Upper lobe of left lung (tissue), 4 donors: ENCODE measurements at regions not wholly inside any gene's neighbourhood (a gene's known extent, or its start where the extent isn't known, plus 50 kb on each side); places are given as distances from the start of the nearest gene placed in this dataset.

Experiments
- EP300 ChIP-seq, 4 donors: sonication (generic); formaldehyde crosslinking; IDR thresholded peaks; one replicate each; pipeline ENCODE4 v1.5.1; 2017; ENCODE audit warnings: antibody characterized with exemption in 4 of 4, control low read depth in 2 of 4
- POLR2A ChIP-seq, 4 donors: fragments of 450-650 bp; IDR thresholded peaks; one replicate each; pipeline ENCODE4 v1.5.1; 2016 to 2017; ENCODE audit warnings: antibody characterized with exemption in 4 of 4, mild to moderate bottlenecking in 2 of 4
- POLR2AphosphoS5 ChIP-seq, 2 donors: sonication (generic); formaldehyde crosslinking; IDR thresholded peaks; one replicate each; pipeline ENCODE4 v1.5.1; 2017; ENCODE audit warnings: antibody characterized with exemption in 2 of 2
- TF ChIP-seq, protein P1 (sequence below), 6 experiments: fragments of 450-650 bp in 4 of 6; fragments of 200-600 bp in 2 of 6; sonication (generic) in 2 of 6; IDR thresholded peaks; one replicate each; pipeline ENCODE4 v1.5.1; 2016 to 2019; ENCODE audit warnings: antibody characterized with exemption in 6 of 6

- TF ChIP-seq POLR2AphosphoS5 (IDR thresholded peaks at IDR 0.05) = no peak
- TF ChIP-seq, protein P1, sequence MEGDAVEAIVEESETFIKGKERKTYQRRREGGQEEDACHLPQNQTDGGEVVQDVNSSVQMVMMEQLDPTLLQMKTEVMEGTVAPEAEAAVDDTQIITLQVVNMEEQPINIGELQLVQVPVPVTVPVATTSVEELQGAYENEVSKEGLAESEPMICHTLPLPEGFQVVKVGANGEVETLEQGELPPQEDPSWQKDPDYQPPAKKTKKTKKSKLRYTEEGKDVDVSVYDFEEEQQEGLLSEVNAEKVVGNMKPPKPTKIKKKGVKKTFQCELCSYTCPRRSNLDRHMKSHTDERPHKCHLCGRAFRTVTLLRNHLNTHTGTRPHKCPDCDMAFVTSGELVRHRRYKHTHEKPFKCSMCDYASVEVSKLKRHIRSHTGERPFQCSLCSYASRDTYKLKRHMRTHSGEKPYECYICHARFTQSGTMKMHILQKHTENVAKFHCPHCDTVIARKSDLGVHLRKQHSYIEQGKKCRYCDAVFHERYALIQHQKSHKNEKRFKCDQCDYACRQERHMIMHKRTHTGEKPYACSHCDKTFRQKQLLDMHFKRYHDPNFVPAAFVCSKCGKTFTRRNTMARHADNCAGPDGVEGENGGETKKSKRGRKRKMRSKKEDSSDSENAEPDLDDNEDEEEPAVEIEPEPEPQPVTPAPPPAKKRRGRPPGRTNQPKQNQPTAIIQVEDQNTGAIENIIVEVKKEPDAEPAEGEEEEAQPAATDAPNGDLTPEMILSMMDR (IDR thresholded peaks at IDR 0.05) = peak in 1 of 6 experiments; percentile 8
- no peak for TF ChIP-seq POLR2A (IDR thresholded peaks at IDR 0.05)
- TF ChIP-seq EP300 (IDR thresholded peaks at IDR 0.05) = no peak
These were observed 488.5 kb downstream of the NR2F1-AS1 start for GRCh38 chr5:93092349-93093105.
